ENCODE measurements at regions not wholly inside any gene's neighbourhood (a gene's known extent, or its start where the extent isn't known, plus 50 kb on each side); places are given as distances from the start of the nearest gene placed in this dataset.

GRCh38 chr1:94654031-94654430 is 112.5 kb upstream of the F3 start:
- no TSS peak for BruUV-seq (replicated peaks)
- no peaks in the 10 kb centered on the region for H3K27me3 ChIP-seq (ENCODE audit: insufficient read depth, low read depth)
- no peak overlapping the region for H3K4me3 ChIP-seq
- POLR2A ChIA-PET (ENCODE audit: unreplicated experiment): interaction anchor here (0.5 to 1.1 kb wide), 13 partner anchors 13 to 631 kb away, joined by 3 to 11 read pairs (median 4); no protein-coding TSS in a partner anchor
- no peaks in the 10 kb centered on the region for H4K20me1 ChIP-seq (ENCODE audit: insufficient read depth)
- H3K9me3 ChIP-seq (ENCODE audit: insufficient read depth, low read depth): no peaks in the 10 kb centered on the region
- H3F3A ChIP-seq (ENCODE audit: insufficient read depth, low read depth): peaks cover 57% of the 10 kb centered on the region
- H2AFZ ChIP-seq: no peak overlapping the region
- H3K9me2 ChIP-seq (ENCODE audit: insufficient read depth): no peaks in the 10 kb centered on the region
- no peaks in the 10 kb centered on the region for H3K79me2 ChIP-seq (ENCODE audit: low read depth)
- CTCF ChIA-PET: interaction anchor here (0.6 kb wide), 1 partner anchor 17 kb away, joined by 3 read pairs; no protein-coding TSS in a partner anchor
- no peaks in the 10 kb centered on the region for H3K36me3 ChIP-seq (ENCODE audit: low read depth)
- peak overlapping the region; percentile 82 for H3K27ac ChIP-seq
- H3K4me2 ChIP-seq: peak overlapping the region; percentile 41
- no peak for TF ChIP-seq CTCF (conservative IDR thresholded peaks at IDR 0.05)
- no peak for TF ChIP-seq EZH2 (IDR thresholded peaks at IDR 0.05; ENCODE audit: low read depth)
- H3K4me1 ChIP-seq (replicated peaks; ENCODE audit: insufficient read depth): peaks cover 60% of the 10 kb centered on the region
- peak; percentile 64 to 98 for DNase-seq
- intact Hi-C loops (cut with micrococcal nuclease; ENCODE audit: unreplicated experiment): no loop called here

DNA sequence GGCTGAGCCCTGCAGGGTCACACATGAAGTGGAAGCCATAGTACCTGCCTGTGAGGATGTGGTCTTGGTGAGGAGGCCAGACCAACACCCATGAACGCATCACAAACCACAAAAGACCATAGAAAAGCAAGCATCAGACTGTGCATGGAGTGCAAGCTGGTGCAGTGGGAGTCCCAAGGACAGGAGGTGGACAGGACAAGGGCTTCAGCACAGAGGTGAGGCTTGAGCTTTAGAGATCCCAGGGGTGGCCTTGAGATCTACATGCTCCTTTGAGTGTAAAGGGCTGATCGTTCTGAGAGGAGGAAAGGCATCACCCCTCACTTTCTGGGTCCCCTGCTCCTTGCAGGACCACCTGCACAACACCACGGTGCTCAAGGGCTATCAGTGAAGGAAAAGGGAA is 111.9 kb upstream of the F3 start:
- TF ChIP-seq EZH2 (IDR thresholded peaks at IDR 0.05; ENCODE audit: low read depth): no peak
- no peak for TF ChIP-seq CTCF (conservative IDR thresholded peaks at IDR 0.05)
- CTCF ChIA-PET: no interaction called here
- Histone ChIP-seq H3K27me3 (ENCODE audit: insufficient read depth, low read depth) (no peaks in the 10 kb centered on the region), H3K36me3 (ENCODE audit: low read depth) (no peaks in the 10 kb centered on the region), H3K9me3 (ENCODE audit: insufficient read depth, low read depth) (no peaks in the 10 kb centered on the region), H3K4me1 (replicated peaks; ENCODE audit: insufficient read depth) (peaks cover 65% of the 10 kb centered on the region), H3F3A (ENCODE audit: insufficient read depth, low read depth) (peaks cover 60% of the 10 kb centered on the region), H3K79me2 (ENCODE audit: low read depth) (no peaks in the 10 kb centered on the region), H4K20me1 (ENCODE audit: insufficient read depth) (no peaks in the 10 kb centered on the region), H3K4me3 (no peak overlapping the region), H2AFZ (no peak overlapping the region), H3K27ac (peak overlapping the region; percentile 82), H3K4me2 (peak overlapping the region; percentile 41), H3K9me2 (ENCODE audit: insufficient read depth) (no peaks in the 10 kb centered on the region)
- no peak for DNase-seq
- TSS peak; percentile 87 for BruUV-seq (replicated peaks)
- intact Hi-C loops (cut with micrococcal nuclease; ENCODE audit: unreplicated experiment): no loop called here
- POLR2A ChIA-PET (ENCODE audit: unreplicated experiment): interaction anchor here (0.5 to 1.0 kb wide), 8 partner anchors 12 to 631 kb away, joined by 3 to 11 read pairs (median 4); no protein-coding TSS in a partner anchor

- Histone ChIP-seq H3K27ac (no peak overlapping the region), H3K36me3 (ENCODE audit: low read depth) (no peaks in the 10 kb centered on the region), H3K9me3 (ENCODE audit: insufficient read depth, low read depth) (no peaks in the 10 kb centered on the region), H3K79me2 (ENCODE audit: low read depth) (0 out of 2 replicates have a peak, but pooled peaks cover 5% of the 10 kb centered on the region), H3K4me1 (replicated peaks; ENCODE audit: insufficient read depth) (peaks cover 79% of the 10 kb centered on the region), H3K4me2 (no peak overlapping the region), H4K20me1 (ENCODE audit: insufficient read depth) (no peaks in the 10 kb centered on the region), H3F3A (ENCODE audit: insufficient read depth, low read depth) (peaks cover 72% of the 10 kb centered on the region), H3K27me3 (ENCODE audit: insufficient read depth, low read depth) (no peaks in the 10 kb centered on the region), H2AFZ (no peak overlapping the region), H3K4me3 (no peak overlapping the region), H3K9me2 (ENCODE audit: insufficient read depth) (no peaks in the 10 kb centered on the region)
- no peak for DNase-seq
- BruUV-seq (replicated peaks): no TSS peak
- ChIA-PET POLR2A (ENCODE audit: unreplicated experiment) (no interaction called here), CTCF (no interaction called here)
- no peak for TF ChIP-seq EZH2 (IDR thresholded peaks at IDR 0.05; ENCODE audit: low read depth)
- TF ChIP-seq CTCF (conservative IDR thresholded peaks at IDR 0.05): no peak
- intact Hi-C loops (cut with micrococcal nuclease; ENCODE audit: unreplicated experiment): no loop called here
These were observed 109.5 kb upstream of the F3 start for GRCh38 chr1:94651076-94651475.

All from PC-9 (cell line).